ENCODE measurements at regions not wholly inside any gene's neighbourhood (a gene's known extent, or its start where the extent isn't known, plus 50 kb on each side); places are given as distances from the start of the nearest gene placed in this dataset.
"Not testable (repeated sequence)": the region's sequence is repeated elsewhere in the genome, so short reads cannot be mapped to it uniquely, and the experiment has no call there.

DNA sequence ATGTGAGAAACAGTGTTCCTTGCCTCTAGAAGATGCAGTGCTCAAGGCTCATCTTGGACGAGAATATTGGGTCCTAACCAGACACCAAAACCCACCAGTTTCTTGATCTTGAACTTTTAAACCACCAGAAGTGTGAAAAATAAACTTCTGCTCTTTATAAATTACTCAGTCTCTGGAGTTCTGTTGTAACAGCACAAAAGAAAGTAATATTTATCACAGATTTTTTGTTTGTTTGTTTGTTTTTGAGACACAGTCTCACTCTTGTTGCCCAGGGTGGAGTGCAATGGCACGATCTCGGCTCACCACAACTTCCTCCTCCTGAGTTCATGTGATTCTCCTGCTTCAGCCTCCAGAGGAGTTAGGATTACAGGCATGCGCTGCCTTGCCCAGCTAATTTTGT lies 371.1 kb upstream of the NDST4 start:
- Mint-ChIP-seq H3K4me3 (no peak overlapping the region), H3K9me3 (peaks cover 0 to 6% (median 2%) of the 10 kb centered on the region in 8 donors), H3K4me1 (no peaks in the 10 kb centered on the region), H3K27me3 (no peaks in the 10 kb centered on the region), H3K27ac (no peak overlapping the region), H3K36me3 (no peaks in the 10 kb centered on the region)
- intact Hi-C loops (cut with micrococcal nuclease): no loop called here
- POLR2A ChIA-PET (ENCODE audit: partially characterized antibody): no interaction called here
- no peaks in the 10 kb centered on the region for H3K9me3 ChIP-seq (ENCODE audit: control insufficient read depth in 1 of 2, low read length in 2 of 2)
- no peak overlapping the region for H3K4me3 ChIP-seq (ENCODE audit: low read length in 2 of 2)
- no peak for DNase-seq
- no peaks in the 10 kb centered on the region for H3K4me1 ChIP-seq (ENCODE audit: insufficient read depth, low read length)
- no peak overlapping the region for H3K27ac ChIP-seq (ENCODE audit: low read depth, low read length)
- CTCF ChIA-PET (ENCODE audit: partially characterized antibody): no interaction called here
- H3K36me3 ChIP-seq (ENCODE audit: insufficient read depth, low read length): no peaks in the 10 kb centered on the region
- no peaks in the 10 kb centered on the region for H3K27me3 ChIP-seq (ENCODE audit: insufficient read depth, low read length)

DNA sequence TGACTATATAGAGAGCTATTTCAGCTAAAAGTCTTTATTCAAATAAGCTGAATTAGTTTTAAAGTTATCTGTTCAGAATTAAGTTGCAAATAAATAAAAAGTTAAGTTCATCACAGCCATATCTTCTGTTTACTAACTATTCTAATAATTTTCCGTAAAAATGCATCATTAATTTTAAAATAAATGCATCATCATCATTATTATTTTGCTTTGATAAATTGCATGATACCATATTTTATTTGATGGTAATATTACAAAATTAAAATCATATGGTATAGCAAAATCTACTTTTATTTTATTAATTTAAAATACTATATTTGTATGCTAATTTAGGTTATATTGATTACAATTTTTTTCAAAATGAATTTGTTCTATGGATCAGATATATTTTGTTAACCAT lies 357.3 kb upstream of the NDST4 start:
- no peak overlapping the region for H3K4me3 Mint-ChIP-seq
- no peaks in the 10 kb centered on the region for H3K4me1 Mint-ChIP-seq
- no peak for DNase-seq
- Histone ChIP-seq H3K4me3 (ENCODE audit: low read length in 2 of 2) (no peak overlapping the region), H3K9me3 (ENCODE audit: control insufficient read depth in 1 of 2, low read length in 2 of 2) (no peaks in the 10 kb centered on the region), H3K36me3 (ENCODE audit: insufficient read depth, low read length) (no peaks in the 10 kb centered on the region), H3K4me1 (ENCODE audit: insufficient read depth, low read length) (no peaks in the 10 kb centered on the region), H3K27me3 (ENCODE audit: insufficient read depth, low read length) (no peaks in the 10 kb centered on the region), H3K27ac (ENCODE audit: low read depth, low read length) (no peak overlapping the region)
- H3K27me3 Mint-ChIP-seq: no peaks in the 10 kb centered on the region
- intact Hi-C loops (cut with micrococcal nuclease): no loop called here
- H3K9me3 Mint-ChIP-seq: peaks cover 0 to 2% (median 0%) of the 10 kb centered on the region in 8 donors
- CTCF ChIA-PET (ENCODE audit: partially characterized antibody): no interaction called here
- H3K36me3 Mint-ChIP-seq: no peaks in the 10 kb centered on the region
- H3K27ac Mint-ChIP-seq: no peak overlapping the region
- POLR2A ChIA-PET (ENCODE audit: partially characterized antibody): no interaction called here

DNA sequence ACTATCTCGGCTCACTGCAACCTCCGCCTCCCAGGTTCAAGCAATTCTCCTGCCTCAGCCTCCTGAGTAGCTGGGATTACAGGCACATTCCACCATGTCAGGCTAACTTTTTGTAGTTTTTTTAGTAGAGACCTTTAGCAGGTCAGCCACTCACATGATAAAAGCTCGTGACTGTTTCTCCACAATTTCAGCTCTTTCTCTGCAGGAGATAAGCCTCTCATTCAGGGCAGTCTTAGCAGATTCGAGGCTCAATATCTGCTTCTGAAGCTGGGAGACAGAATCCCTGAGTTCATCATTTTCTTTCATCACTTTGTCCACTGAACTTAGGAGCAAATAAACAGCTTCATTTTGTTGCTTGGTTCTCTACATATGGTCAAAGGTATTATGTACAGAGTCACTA lies 345.9 kb upstream of the NDST4 start:
- not testable (repeated sequence) for H3K36me3 Mint-ChIP-seq

DNA sequence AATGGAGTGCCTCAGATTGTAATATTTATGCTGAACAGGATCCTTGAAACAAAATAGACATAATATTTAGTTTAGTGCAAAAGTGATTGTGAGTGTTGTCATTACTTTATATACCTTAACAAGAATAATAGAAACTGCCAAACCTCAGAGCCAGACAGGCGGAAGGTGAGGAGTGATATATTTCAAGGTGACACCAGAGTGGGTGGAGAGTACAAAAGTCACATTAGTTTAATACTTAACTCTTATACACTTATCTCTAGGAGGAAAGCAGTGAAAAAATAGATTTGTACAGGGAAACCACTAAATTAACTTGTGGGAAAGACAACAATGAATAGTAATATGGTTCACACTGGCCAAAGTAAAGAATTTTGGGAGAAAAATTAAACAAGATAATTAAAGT lies 342.8 kb upstream of the NDST4 start:
- Histone ChIP-seq H3K4me3 (ENCODE audit: low read length in 2 of 2) (no peak overlapping the region), H3K36me3 (ENCODE audit: insufficient read depth, low read length) (no peaks in the 10 kb centered on the region), H3K27me3 (ENCODE audit: insufficient read depth, low read length) (no peaks in the 10 kb centered on the region), H3K27ac (ENCODE audit: low read depth, low read length) (no peak overlapping the region), H3K4me1 (ENCODE audit: insufficient read depth, low read length) (no peaks in the 10 kb centered on the region), H3K9me3 (ENCODE audit: control insufficient read depth in 1 of 2, low read length in 2 of 2) (no peaks in the 10 kb centered on the region)
- CTCF ChIA-PET (ENCODE audit: partially characterized antibody): no interaction called here
- intact Hi-C loops (cut with micrococcal nuclease): no loop called here
- Mint-ChIP-seq H3K9me3 (peaks cover 0 to 7% (median 2%) of the 10 kb centered on the region in 8 donors), H3K27ac (no peak overlapping the region), H3K27me3 (no peaks in the 10 kb centered on the region), H3K4me1 (no peaks in the 10 kb centered on the region), H3K4me3 (no peak overlapping the region), H3K36me3 (no peaks in the 10 kb centered on the region)
- POLR2A ChIA-PET (ENCODE audit: partially characterized antibody): no interaction called here
- DNase-seq: no peak

More for the DNA sequence above, 345.9 kb upstream of the NDST4 start:
- H3K27me3 ChIP-seq (ENCODE audit: insufficient read depth, low read length); H3K9me3 ChIP-seq (ENCODE audit: control insufficient read depth in 1 of 2, low read length in 2 of 2); H3K27ac Mint-ChIP-seq; POLR2A ChIA-PET (ENCODE audit: partially characterized antibody); H3K36me3 ChIP-seq (ENCODE audit: insufficient read depth, low read length); H3K27me3 Mint-ChIP-seq; H3K4me1 ChIP-seq (ENCODE audit: insufficient read depth, low read length); intact Hi-C loops (cut with micrococcal nuclease); H3K9me3 Mint-ChIP-seq; DNase-seq; H3K4me3 ChIP-seq (ENCODE audit: low read length in 2 of 2); H3K27ac ChIP-seq (ENCODE audit: low read depth, low read length); H3K4me3 Mint-ChIP-seq; H3K4me1 Mint-ChIP-seq: not testable (repeated sequence)
- CTCF ChIA-PET (ENCODE audit: partially characterized antibody): interaction anchor here (0.7 kb wide), 1 partner anchor 553 kb away, joined by 3 read pairs; no protein-coding TSS in a partner anchor

DNA sequence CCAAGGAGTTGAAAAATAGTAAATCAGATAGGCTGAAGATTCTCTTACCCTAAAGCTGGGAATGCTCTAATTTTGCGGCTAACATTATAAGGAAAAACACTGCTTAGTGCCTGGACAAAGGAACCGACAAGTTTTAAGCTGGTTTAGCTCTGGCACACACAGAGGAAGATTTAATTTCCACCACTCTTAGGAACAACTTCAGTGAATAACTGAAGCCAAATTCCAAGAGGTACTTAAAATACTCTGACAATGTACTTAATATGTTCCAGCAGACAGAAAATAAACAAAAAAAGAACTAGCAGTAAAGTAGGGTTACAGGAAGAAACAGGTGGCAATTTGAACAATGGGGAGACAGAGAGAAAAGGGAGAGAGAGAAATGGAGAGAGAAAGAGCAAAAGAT lies 340.8 kb upstream of the NDST4 start:
- no peak for DNase-seq
- H3K27ac ChIP-seq (ENCODE audit: low read depth, low read length): no peak overlapping the region
- no peaks in the 10 kb centered on the region for H3K27me3 ChIP-seq (ENCODE audit: insufficient read depth, low read length)
- Mint-ChIP-seq H3K27ac (no peak overlapping the region), H3K4me1 (no peaks in the 10 kb centered on the region), H3K9me3 (peaks cover 0 to 10% (median 3%) of the 10 kb centered on the region in 8 donors), H3K4me3 (no peak overlapping the region), H3K27me3 (no peaks in the 10 kb centered on the region), H3K36me3 (no peaks in the 10 kb centered on the region)
- intact Hi-C loops (cut with micrococcal nuclease): no loop called here
- ChIA-PET POLR2A (ENCODE audit: partially characterized antibody) (no interaction called here), CTCF (ENCODE audit: partially characterized antibody) (no interaction called here)
- no peaks in the 10 kb centered on the region for H3K36me3 ChIP-seq (ENCODE audit: insufficient read depth, low read length)
- no peaks in the 10 kb centered on the region for H3K9me3 ChIP-seq (ENCODE audit: control insufficient read depth in 1 of 2, low read length in 2 of 2)
- H3K4me3 ChIP-seq (ENCODE audit: low read length in 2 of 2): no peak overlapping the region
- H3K4me1 ChIP-seq (ENCODE audit: insufficient read depth, low read length): no peaks in the 10 kb centered on the region

DNA sequence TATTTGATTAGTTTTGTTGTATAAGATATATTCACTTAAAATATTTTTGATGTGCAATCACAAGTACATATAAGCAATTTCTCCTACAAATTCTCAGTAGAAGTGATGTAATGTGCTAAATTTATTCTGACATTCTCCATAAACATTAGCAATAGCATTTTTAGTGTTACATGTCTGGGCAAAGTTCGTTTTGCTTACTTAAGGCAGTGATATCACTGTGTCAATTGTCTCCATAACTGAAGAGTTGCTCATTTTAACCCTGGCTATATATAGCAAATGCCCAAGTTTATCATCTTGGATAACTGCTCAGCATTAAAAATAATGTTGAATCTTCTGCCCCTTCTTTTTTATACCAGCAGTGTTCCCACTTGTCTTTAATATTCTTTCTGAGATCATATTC lies 340.0 kb upstream of the NDST4 start:
- H3K36me3 Mint-ChIP-seq: no peaks in the 10 kb centered on the region
- Histone ChIP-seq H3K27me3 (ENCODE audit: insufficient read depth, low read length) (no peaks in the 10 kb centered on the region), H3K27ac (ENCODE audit: low read depth, low read length) (no peak overlapping the region), H3K9me3 (ENCODE audit: control insufficient read depth in 1 of 2, low read length in 2 of 2) (no peaks in the 10 kb centered on the region), H3K4me3 (ENCODE audit: low read length in 2 of 2) (no peak overlapping the region), H3K36me3 (ENCODE audit: insufficient read depth, low read length) (no peaks in the 10 kb centered on the region), H3K4me1 (ENCODE audit: insufficient read depth, low read length) (no peaks in the 10 kb centered on the region)
- ChIA-PET CTCF (ENCODE audit: partially characterized antibody) (no interaction called here), POLR2A (ENCODE audit: partially characterized antibody) (no interaction called here)
- H3K4me1 Mint-ChIP-seq: no peaks in the 10 kb centered on the region
- H3K9me3 Mint-ChIP-seq: peaks cover 0 to 10% (median 3%) of the 10 kb centered on the region in 8 donors
- H3K27ac Mint-ChIP-seq: no peak overlapping the region
- DNase-seq: no peak
- intact Hi-C loops (cut with micrococcal nuclease): no loop called here
- H3K4me3 Mint-ChIP-seq: no peak overlapping the region
- no peaks in the 10 kb centered on the region for H3K27me3 Mint-ChIP-seq

DNA sequence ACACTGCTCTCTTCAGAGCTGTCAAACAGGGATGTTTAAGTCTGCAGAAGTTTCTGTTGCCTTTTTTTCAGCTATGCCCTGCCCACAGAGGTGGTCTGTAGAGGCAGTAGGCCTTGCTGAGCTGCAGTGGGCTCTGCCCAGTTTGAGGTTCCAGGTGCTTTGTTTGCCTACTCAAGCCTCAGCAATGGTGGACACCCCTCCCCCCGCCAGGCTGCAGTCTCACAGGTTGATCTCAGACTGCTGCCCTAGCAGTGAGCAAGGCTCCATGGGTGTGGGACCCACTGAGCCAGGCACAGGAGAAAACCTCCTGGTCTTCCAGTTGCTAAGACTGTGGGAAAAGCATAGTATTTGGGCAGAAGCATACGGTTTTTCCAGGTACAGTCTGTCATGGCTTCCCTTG lies 338.8 kb upstream of the NDST4 start:
- POLR2A ChIA-PET (ENCODE audit: partially characterized antibody); H3K36me3 Mint-ChIP-seq; H3K27me3 ChIP-seq (ENCODE audit: insufficient read depth, low read length); H3K27ac ChIP-seq (ENCODE audit: low read depth, low read length); H3K4me3 ChIP-seq (ENCODE audit: low read length in 2 of 2); intact Hi-C loops (cut with micrococcal nuclease); H3K9me3 ChIP-seq (ENCODE audit: control insufficient read depth in 1 of 2, low read length in 2 of 2); H3K27ac Mint-ChIP-seq; H3K4me1 ChIP-seq (ENCODE audit: insufficient read depth, low read length); H3K4me1 Mint-ChIP-seq; H3K36me3 ChIP-seq (ENCODE audit: insufficient read depth, low read length); DNase-seq; CTCF ChIA-PET (ENCODE audit: partially characterized antibody); H3K27me3 Mint-ChIP-seq; H3K4me3 Mint-ChIP-seq: not testable (repeated sequence)
- peaks cover 0 to 12% (median 4%) of the 10 kb centered on the region in 8 donors for H3K9me3 Mint-ChIP-seq

DNA sequence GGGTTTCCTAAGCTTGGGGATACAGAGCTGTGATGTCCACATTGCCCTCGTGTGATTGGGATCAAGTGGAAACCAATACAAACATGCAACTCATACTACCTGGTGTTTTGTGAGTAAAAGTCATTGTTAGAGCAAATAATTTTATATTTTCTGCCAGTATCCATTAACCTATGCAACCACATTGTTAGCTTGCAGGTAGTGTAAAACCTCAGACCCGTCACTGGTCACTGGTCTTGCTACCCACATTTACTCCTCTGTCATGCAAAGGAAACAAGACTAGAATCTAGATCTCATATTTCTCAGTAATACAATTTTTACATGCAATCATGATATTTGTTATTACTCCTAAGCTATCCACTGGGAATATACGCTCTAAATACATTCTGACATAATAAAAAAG lies 324.3 kb upstream of the NDST4 start:
- peaks cover 0 to 6% (median 2%) of the 10 kb centered on the region in 8 donors for H3K9me3 Mint-ChIP-seq
- Histone ChIP-seq H3K9me3 (ENCODE audit: control insufficient read depth in 1 of 2, low read length in 2 of 2) (no peaks in the 10 kb centered on the region), H3K4me3 (ENCODE audit: low read length in 2 of 2) (no peak overlapping the region), H3K36me3 (ENCODE audit: insufficient read depth, low read length) (no peaks in the 10 kb centered on the region), H3K27me3 (ENCODE audit: insufficient read depth, low read length) (no peaks in the 10 kb centered on the region), H3K4me1 (ENCODE audit: insufficient read depth, low read length) (no peaks in the 10 kb centered on the region), H3K27ac (ENCODE audit: low read depth, low read length) (no peak overlapping the region)
- no peak for DNase-seq
- no peak overlapping the region for H3K4me3 Mint-ChIP-seq
- CTCF ChIA-PET (ENCODE audit: partially characterized antibody): no interaction called here
- no peaks in the 10 kb centered on the region for H3K4me1 Mint-ChIP-seq
- intact Hi-C loops (cut with micrococcal nuclease): no loop called here
- no peak overlapping the region for H3K27ac Mint-ChIP-seq
- no peaks in the 10 kb centered on the region for H3K36me3 Mint-ChIP-seq
- H3K27me3 Mint-ChIP-seq: no peaks in the 10 kb centered on the region
- POLR2A ChIA-PET (ENCODE audit: partially characterized antibody): no interaction called here
